ENCODE measurements at regions not wholly inside any gene's neighbourhood (a gene's known extent, or its start where the extent isn't known, plus 50 kb on each side); places are given as distances from the start of the nearest gene placed in this dataset.

- TF ChIP-seq POLR2AphosphoS5 (IDR thresholded peaks at IDR 0.05): no peak
- no peak for TF ChIP-seq POLR2A (IDR thresholded peaks at IDR 0.05)
- TF ChIP-seq, protein P1, sequence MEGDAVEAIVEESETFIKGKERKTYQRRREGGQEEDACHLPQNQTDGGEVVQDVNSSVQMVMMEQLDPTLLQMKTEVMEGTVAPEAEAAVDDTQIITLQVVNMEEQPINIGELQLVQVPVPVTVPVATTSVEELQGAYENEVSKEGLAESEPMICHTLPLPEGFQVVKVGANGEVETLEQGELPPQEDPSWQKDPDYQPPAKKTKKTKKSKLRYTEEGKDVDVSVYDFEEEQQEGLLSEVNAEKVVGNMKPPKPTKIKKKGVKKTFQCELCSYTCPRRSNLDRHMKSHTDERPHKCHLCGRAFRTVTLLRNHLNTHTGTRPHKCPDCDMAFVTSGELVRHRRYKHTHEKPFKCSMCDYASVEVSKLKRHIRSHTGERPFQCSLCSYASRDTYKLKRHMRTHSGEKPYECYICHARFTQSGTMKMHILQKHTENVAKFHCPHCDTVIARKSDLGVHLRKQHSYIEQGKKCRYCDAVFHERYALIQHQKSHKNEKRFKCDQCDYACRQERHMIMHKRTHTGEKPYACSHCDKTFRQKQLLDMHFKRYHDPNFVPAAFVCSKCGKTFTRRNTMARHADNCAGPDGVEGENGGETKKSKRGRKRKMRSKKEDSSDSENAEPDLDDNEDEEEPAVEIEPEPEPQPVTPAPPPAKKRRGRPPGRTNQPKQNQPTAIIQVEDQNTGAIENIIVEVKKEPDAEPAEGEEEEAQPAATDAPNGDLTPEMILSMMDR (IDR thresholded peaks at IDR 0.05): no peak
- no peak for TF ChIP-seq EP300 (IDR thresholded peaks at IDR 0.05)
- Histone ChIP-seq H3K9me3 (no peaks in the 10 kb centered on the region), H3K4me3 (no peak overlapping the region), H3K4me1 (peaks cover 0 to 11% (median 0%) of the 10 kb centered on the region in 3 donors), H3K27me3 (no peaks in the 10 kb centered on the region), H3K36me3 (no peaks in the 10 kb centered on the region), H3K27ac (no peak overlapping the region)
- no peak for ATAC-seq
- WGBS, 2 donors (ENCODE audit: low coverage in 1 of 2): 48 to 57% methylated on average over 4 of the region's 4 CpGs
These were observed 319.9 kb downstream of the CBLN4 start for GRCh38 chr20:55685425-55685824.

DNA sequence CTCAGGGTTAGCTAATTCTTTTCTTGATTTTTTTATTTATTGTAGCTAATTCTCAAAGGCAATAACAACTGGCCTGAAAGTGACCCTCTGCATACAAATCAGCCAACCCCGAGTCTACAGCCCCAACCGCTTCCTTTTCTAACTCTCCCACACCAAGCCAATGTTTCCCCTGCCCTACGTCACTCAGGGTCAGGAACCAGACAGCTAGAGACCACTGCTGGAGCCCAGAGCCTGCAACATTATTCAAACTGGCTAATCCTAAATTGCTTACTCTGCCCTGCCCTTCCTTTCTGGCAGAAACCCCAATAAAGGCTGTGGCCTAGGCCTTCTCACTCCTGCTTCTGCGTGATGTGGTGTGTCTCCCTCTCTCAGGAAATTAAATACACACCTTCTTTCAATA is 320.7 kb downstream of the CBLN4 start:
- peak; percentile 22 for ATAC-seq
- WGBS, 2 donors (ENCODE audit: low coverage in 1 of 2): 40 to 63% methylated on average over 2 to 3 of the region's 4 CpGs
- H3K9me3 ChIP-seq: no peaks in the 10 kb centered on the region

DNA sequence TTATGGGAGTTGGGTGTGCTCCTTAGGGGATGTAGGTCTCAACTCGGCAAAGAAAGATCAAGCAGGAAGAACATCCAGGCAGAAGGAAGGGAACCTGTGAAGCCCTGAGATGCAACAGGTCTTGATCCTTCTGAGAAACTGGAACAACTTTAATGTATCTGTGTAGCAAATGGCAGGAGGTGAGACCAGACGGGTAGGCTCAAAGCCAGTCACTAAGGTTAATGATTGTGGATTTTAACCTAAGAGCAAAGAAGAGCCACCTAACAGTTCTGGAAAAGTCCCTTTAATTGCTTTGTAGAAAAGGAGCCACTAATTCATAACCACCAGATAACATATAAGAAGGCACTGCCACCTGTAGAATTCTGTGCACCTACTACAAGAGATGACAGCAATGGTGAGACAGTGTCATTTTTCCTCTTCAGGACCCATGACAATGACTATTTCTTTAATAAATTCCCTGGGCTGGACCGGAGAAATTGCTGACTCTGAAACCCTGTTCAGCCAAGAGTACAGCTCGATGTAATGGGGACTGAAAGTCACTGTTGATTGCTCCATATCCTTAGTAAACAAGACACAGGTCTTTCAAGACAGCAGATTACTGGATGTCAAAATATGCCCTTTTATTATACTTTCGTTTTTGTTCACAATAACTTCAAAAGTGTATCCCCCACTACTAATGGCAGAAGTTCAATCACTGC is 326.2 kb downstream of the CBLN4 start:
- no peaks in the 10 kb centered on the region for H3K27me3 ChIP-seq
- no peak overlapping the region for H3K27ac ChIP-seq
- TF ChIP-seq, protein P1 (IDR thresholded peaks at IDR 0.05): no peak
- TF ChIP-seq POLR2AphosphoS5 (IDR thresholded peaks at IDR 0.05): no peak
- no peak for TF ChIP-seq EP300 (IDR thresholded peaks at IDR 0.05)
- no peak for TF ChIP-seq POLR2A (IDR thresholded peaks at IDR 0.05)
- no peaks in the 10 kb centered on the region for H3K36me3 ChIP-seq
- no peaks in the 10 kb centered on the region for H3K9me3 ChIP-seq
- H3K4me3 ChIP-seq: no peak overlapping the region
- 80 to 90% methylated on average over 2 to 5 of the region's 5 CpGs for WGBS, 2 donors (ENCODE audit: low coverage in 1 of 2)
- ATAC-seq: no peak
- H3K4me1 ChIP-seq: peaks cover 0 to 2% (median 0%) of the 10 kb centered on the region in 3 donors

More for the DNA sequence above, 320.7 kb downstream of the CBLN4 start:
- peaks cover 0 to 11% (median 0%) of the 10 kb centered on the region in 3 donors for H3K4me1 ChIP-seq
- TF ChIP-seq POLR2A (IDR thresholded peaks at IDR 0.05): no peak
- no peak for TF ChIP-seq POLR2AphosphoS5 (IDR thresholded peaks at IDR 0.05)
- no peak for TF ChIP-seq EP300 (IDR thresholded peaks at IDR 0.05)
- H3K27ac ChIP-seq: peak overlapping the region in 1 of 4 donors; percentile 9
- no peaks in the 10 kb centered on the region for H3K27me3 ChIP-seq
- no peak overlapping the region for H3K4me3 ChIP-seq
- H3K36me3 ChIP-seq: no peaks in the 10 kb centered on the region

- Histone ChIP-seq H3K4me1 (no peaks in the 10 kb centered on the region), H3K36me3 (no peaks in the 10 kb centered on the region), H3K27me3 (no peaks in the 10 kb centered on the region), H3K9me3 (no peaks in the 10 kb centered on the region), H3K27ac (no peak overlapping the region), H3K4me3 (no peak overlapping the region)
- WGBS, 2 donors (ENCODE audit: low coverage in 1 of 2): 62 to 72% methylated on average over 3 of the region's 3 CpGs
- no peak for ATAC-seq
- TF ChIP-seq, protein P1 (IDR thresholded peaks at IDR 0.05): no peak
- TF ChIP-seq EP300 (IDR thresholded peaks at IDR 0.05) (no peak), POLR2AphosphoS5 (IDR thresholded peaks at IDR 0.05) (no peak), POLR2A (IDR thresholded peaks at IDR 0.05) (no peak)
These were observed 327.2 kb downstream of the CBLN4 start for GRCh38 chr20:55678126-55678525.

- Histone ChIP-seq H3K4me1 (no peaks in the 10 kb centered on the region), H3K9me3 (no peaks in the 10 kb centered on the region), H3K27ac (no peak overlapping the region), H3K27me3 (no peaks in the 10 kb centered on the region), H3K36me3 (no peaks in the 10 kb centered on the region), H3K4me3 (no peak overlapping the region)
- WGBS, 2 donors (ENCODE audit: low coverage in 1 of 2): 49 to 64% methylated on average over 5 of the region's 5 CpGs
- ATAC-seq: no peak
- TF ChIP-seq, protein P1 (IDR thresholded peaks at IDR 0.05): no peak
- no peak for TF ChIP-seq POLR2A (IDR thresholded peaks at IDR 0.05)
- TF ChIP-seq EP300 (IDR thresholded peaks at IDR 0.05): no peak
- TF ChIP-seq POLR2AphosphoS5 (IDR thresholded peaks at IDR 0.05): no peak
These were observed 328.3 kb downstream of the CBLN4 start for GRCh38 chr20:55677011-55677410.
